Loucy (cell line): ENCODE measurements at regions not wholly inside any gene's neighbourhood (a gene's known extent, or its start where the extent isn't known, plus 50 kb on each side); places are given as distances from the start of the nearest gene placed in this dataset.

Experiments
- H2AFZ ChIP-seq: fragments of 200-600 bp; sonication (generic); 2 replicates; pipeline ENCODE4 v1.6.0; 2016; ENCODE audit warnings: antibody characterized with exemption, mild to moderate bottlenecking, low read length, moderate library complexity
- H3F3A ChIP-seq: fragments of 200-600 bp; 2 replicates; pipeline ENCODE4 v1.6.0; 2016; ENCODE audit warnings: antibody characterized with exemption, low read depth, mild to moderate bottlenecking
- H3K27me3 ChIP-seq: fragments of 200-600 bp; sonication (generic); 2 replicates; pipeline ENCODE4 v1.6.1; 2014; ENCODE audit warnings: low read length, mild to moderate bottlenecking; ENCODE audit not compliant: insufficient read depth, poor library complexity, severe bottlenecking
- H3K36me3 ChIP-seq: fragments of 200-600 bp; sonication (generic); 2 replicates; pipeline ENCODE4 v1.6.1; 2016; ENCODE audit warnings: low read length; ENCODE audit not compliant: insufficient read depth
- H3K4me1 ChIP-seq: fragments of 200-600 bp; sonication (generic); 2 replicates; pipeline ENCODE4 v1.5.1; 2014; ENCODE audit warnings: low read length, mild to moderate bottlenecking; ENCODE audit not compliant: insufficient read depth, poor library complexity, severe bottlenecking
- H3K4me2 ChIP-seq: fragments of 200-600 bp; sonication (generic); 2 replicates; pipeline ENCODE4 v1.6.0; 2014; ENCODE audit warnings: antibody characterized with exemption, low read length, low read depth, mild to moderate bottlenecking; ENCODE audit not compliant: poor library complexity, severe bottlenecking
- H3K4me3 ChIP-seq: fragments of 200-600 bp; sonication (generic); 2 replicates; pipeline ENCODE4 v1.5.1; 2014; ENCODE audit warnings: low read length, mild to moderate bottlenecking, mixed read lengths; ENCODE audit not compliant: poor library complexity, severe bottlenecking
- H3K79me2 ChIP-seq: fragments of 200-600 bp; sonication (generic); 2 replicates; pipeline ENCODE4 v1.6.1; 2014; ENCODE audit warnings: low read length; ENCODE audit not compliant: insufficient read depth
- H3K9ac ChIP-seq: fragments of 200-600 bp; sonication (generic); 2 replicates; pipeline ENCODE4 v1.6.0; 2014; ENCODE audit warnings: mild to moderate bottlenecking, low read depth, low read length, moderate library complexity; ENCODE audit not compliant: poor library complexity, severe bottlenecking
- H3K9me2 ChIP-seq: fragments of 200-600 bp; sonication (generic); replicated peaks from 2 replicates; pipeline ENCODE4 v1.6.1; 2016; ENCODE audit warnings: low read depth, low read length, mixed read lengths
- H3K9me3 ChIP-seq: fragments of 200-600 bp; sonication (generic); 2 replicates; pipeline ENCODE4 v1.6.1; 2014; ENCODE audit warnings: mild to moderate bottlenecking, antibody characterized with exemption, low read length, low read depth; ENCODE audit not compliant: insufficient read depth
- H4K20me1 ChIP-seq: fragments of 200-600 bp; sonication (generic); 2 replicates; pipeline ENCODE4 v1.6.0; 2014; ENCODE audit warnings: antibody characterized with exemption, low read length, mild to moderate bottlenecking; ENCODE audit not compliant: insufficient read depth, poor library complexity, severe bottlenecking
- CTCF ChIP-seq: fragments of 200-600 bp; sonication (generic); conservative IDR thresholded peaks from 2 replicates; pipeline ENCODE4 v1.5.1; 2014; ENCODE audit warnings: mild to moderate bottlenecking, antibody characterized with exemption, low read length
- EZH2phosphoT487 ChIP-seq: fragments of 200-600 bp; IDR thresholded peaks from 2 replicates; pipeline ENCODE4 v1.6.1; 2018; ENCODE audit warnings: antibody characterized with exemption, mild to moderate bottlenecking, moderate library complexity, borderline replicate concordance

DNA sequence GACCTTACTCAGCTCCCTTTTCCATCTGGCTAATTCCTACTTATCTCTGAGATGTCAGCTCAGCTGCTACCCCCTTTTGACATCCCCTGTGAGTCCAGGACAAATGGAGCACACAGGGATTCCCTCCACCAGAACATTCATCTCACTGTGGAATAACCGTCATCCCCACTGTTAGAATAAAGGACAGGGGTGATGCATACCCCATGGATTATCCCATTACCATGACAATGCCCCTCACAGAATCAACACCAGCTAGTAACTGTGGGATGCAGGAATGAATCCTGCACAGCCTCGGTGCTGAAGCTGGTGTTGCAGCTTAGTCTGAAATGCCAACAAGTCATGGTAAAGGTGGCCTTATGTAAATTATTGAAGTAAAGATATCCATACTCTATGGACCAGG is 624.8 kb upstream of the RAB6C start:
- TF ChIP-seq CTCF (no peak), EZH2phosphoT487 (no peak)
- no peak overlapping the region for H3K4me2 ChIP-seq
- no peak overlapping the region for H2AFZ ChIP-seq
- H3F3A ChIP-seq, result no peaks in the 10 kb centered on the region
- H4K20me1 ChIP-seq, result no peaks in the 10 kb centered on the region
- H3K9me3 ChIP-seq, result no peaks in the 10 kb centered on the region
- H3K27me3 ChIP-seq, result no peaks in the 10 kb centered on the region
- H3K9me2 ChIP-seq, result no peaks in the 10 kb centered on the region
- no peak overlapping the region for H3K9ac ChIP-seq
- H3K36me3 ChIP-seq, result no peaks in the 10 kb centered on the region
- no peaks in the 10 kb centered on the region for H3K79me2 ChIP-seq
- no peak overlapping the region for H3K4me3 ChIP-seq
- H3K4me1 ChIP-seq, result no peaks in the 10 kb centered on the region

DNA sequence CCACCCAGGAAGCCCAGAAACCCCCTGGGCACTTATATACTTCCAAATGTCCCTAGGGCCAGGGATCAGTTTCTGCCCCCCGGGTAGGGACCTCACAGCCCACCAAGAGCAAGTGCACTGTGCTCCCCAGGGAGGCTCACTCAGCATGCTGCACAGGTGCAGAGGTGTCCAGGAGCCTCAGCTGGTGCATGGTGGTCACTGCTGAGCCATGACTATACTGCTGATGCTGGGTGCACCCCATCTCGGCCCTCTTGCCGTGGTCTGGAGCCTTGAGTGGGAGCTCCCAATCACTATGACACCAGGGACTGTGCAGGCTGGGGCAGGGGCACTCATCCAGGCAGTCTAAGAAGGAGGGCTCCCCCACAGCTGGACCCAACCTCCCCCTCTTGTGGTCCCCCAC is 617.8 kb upstream of the RAB6C start:
- H3K9me3 ChIP-seq, result no peaks in the 10 kb centered on the region
- TF ChIP-seq EZH2phosphoT487 (no peak), CTCF (no peak)
- H3K9me2 ChIP-seq, result no peaks in the 10 kb centered on the region
- no peak overlapping the region for H3K9ac ChIP-seq
- H3K79me2 ChIP-seq, result no peaks in the 10 kb centered on the region
- H4K20me1 ChIP-seq, result no peaks in the 10 kb centered on the region
- H3K4me3 ChIP-seq, result no peak overlapping the region
- no peak overlapping the region for H3K4me2 ChIP-seq
- no peaks in the 10 kb centered on the region for H3K4me1 ChIP-seq
- H3K36me3 ChIP-seq, result no peaks in the 10 kb centered on the region
- no peaks in the 10 kb centered on the region for H3F3A ChIP-seq
- no peak overlapping the region for H2AFZ ChIP-seq
- no peaks in the 10 kb centered on the region for H3K27me3 ChIP-seq

DNA sequence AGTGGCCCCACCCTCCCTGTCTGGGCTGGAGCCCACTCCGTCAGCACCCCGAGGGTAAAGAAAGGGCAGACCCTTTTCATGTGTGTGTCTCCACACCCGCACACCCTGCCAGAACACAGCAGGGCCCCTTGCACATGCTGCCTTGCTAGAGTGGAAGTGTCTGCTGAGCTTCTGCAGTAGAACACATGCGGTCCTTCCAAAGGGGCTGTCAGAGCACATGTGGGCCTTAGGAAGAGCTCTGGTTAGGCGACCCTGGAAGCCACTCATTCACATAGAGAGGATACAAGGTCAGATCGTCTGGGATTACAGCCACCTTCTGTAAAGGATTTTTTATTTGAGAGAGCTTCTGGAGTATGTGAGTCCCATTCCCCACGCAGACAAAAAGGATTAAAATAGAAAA is 613.2 kb upstream of the RAB6C start:
- H3K9me2 ChIP-seq, result no peaks in the 10 kb centered on the region
- no peak overlapping the region for H2AFZ ChIP-seq
- TF ChIP-seq CTCF, result no peak
- TF ChIP-seq EZH2phosphoT487, result no peak
- H3K4me1 ChIP-seq, result peaks cover 24% of the 10 kb centered on the region
- no peaks in the 10 kb centered on the region for H4K20me1 ChIP-seq
- H3K36me3 ChIP-seq, result no peaks in the 10 kb centered on the region
- H3K4me2 ChIP-seq, result no peak overlapping the region
- H3K27me3 ChIP-seq, result no peaks in the 10 kb centered on the region
- peaks cover 4% of the 10 kb centered on the region; the same call in 1 of the 2 replicates for H3F3A ChIP-seq
- H3K9me3 ChIP-seq, result no peaks in the 10 kb centered on the region
- no peak overlapping the region for H3K9ac ChIP-seq
- no peaks in the 10 kb centered on the region for H3K79me2 ChIP-seq
- no peak overlapping the region for H3K4me3 ChIP-seq
